GM12872 (cell line): ENCODE measurements at regions not wholly inside any gene's neighbourhood (a gene's known extent, or its start where the extent isn't known, plus 50 kb on each side); places are given as distances from the start of the nearest gene placed in this dataset.

Experiments used
- CTCF ChIP-seq: IDR thresholded peaks from 3 replicates; pipeline ENCODE4 v1.5.1; 2011; ENCODE audit warnings: low read depth, mild to moderate bottlenecking, low read length, moderate library complexity; ENCODE audit not compliant: insufficient read depth

GRCh38 chr9:117970276-117971050 is 266.3 kb downstream of the TLR4 start:
- no peak for TF ChIP-seq CTCF

GRCh38 chr9:117974108-117974507 is 269.9 kb downstream of the TLR4 start:
- no peak for TF ChIP-seq CTCF

GRCh38 chr9:117979914-117980313 is 275.7 kb downstream of the TLR4 start:
- TF ChIP-seq CTCF, result no peak

GRCh38 chr9:117987945-117988344 is 283.7 kb downstream of the TLR4 start:
- TF ChIP-seq CTCF, result no peak

GRCh38 chr9:117992006-117992405 is 287.8 kb downstream of the TLR4 start:
- TF ChIP-seq CTCF, result no peak

GRCh38 chr9:118000581-118000980 is 296.4 kb downstream of the TLR4 start:
- no peak for TF ChIP-seq CTCF

GRCh38 chr9:118003240-118003639 is 299.0 kb downstream of the TLR4 start:
- TF ChIP-seq CTCF, result no peak
